ENCODE measurements at regions not wholly inside any gene's neighbourhood (a gene's known extent, or its start where the extent isn't known, plus 50 kb on each side); places are given as distances from the start of the nearest gene placed in this dataset.
A peak's percentile ranks its signal among the peaks of the same experiment; 100 is the strongest.

DNA sequence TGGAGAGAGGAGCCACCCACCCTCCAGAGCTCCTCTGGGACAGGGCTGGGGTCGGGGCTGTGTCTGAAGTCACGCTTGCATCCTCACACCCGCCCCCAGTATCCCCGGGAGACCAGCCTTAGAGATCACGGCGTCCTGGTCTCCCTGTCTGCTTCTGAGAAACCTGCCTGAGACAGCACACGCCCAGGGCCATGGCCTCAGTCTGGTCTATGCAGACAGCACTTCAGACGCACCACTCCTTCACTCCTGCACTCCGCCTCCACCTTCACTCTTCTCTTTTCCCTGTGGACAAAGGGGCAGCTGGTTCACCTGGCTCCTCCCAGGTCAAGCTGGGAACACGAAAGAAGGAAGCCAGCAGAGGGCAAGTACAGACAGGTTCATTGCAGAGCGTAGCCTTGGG is 248.0 kb upstream of the GSE1 start:
- no peak for DNase-seq (ENCODE audit: low read depth)
- CTCF ChIA-PET, result interaction anchor here (2.0 to 2.5 kb wide), 2 partner anchors 16 to 251 kb away, joined by 4 to 6 read pairs; no protein-coding TSS in a partner anchor
- H3K27me3 ChIP-seq (ENCODE audit: control insufficient read depth, insufficient read depth, low read length), result no peaks in the 10 kb centered on the region
- H3K4me3 ChIP-seq (ENCODE audit: low read depth, low read length), result no peak overlapping the region
- H3K36me3 ChIP-seq (ENCODE audit: control insufficient read depth, insufficient read depth, low read length), result no peaks in the 10 kb centered on the region
- POLR2A ChIA-PET, result no interaction called here
- TF ChIP-seq, protein P1, sequence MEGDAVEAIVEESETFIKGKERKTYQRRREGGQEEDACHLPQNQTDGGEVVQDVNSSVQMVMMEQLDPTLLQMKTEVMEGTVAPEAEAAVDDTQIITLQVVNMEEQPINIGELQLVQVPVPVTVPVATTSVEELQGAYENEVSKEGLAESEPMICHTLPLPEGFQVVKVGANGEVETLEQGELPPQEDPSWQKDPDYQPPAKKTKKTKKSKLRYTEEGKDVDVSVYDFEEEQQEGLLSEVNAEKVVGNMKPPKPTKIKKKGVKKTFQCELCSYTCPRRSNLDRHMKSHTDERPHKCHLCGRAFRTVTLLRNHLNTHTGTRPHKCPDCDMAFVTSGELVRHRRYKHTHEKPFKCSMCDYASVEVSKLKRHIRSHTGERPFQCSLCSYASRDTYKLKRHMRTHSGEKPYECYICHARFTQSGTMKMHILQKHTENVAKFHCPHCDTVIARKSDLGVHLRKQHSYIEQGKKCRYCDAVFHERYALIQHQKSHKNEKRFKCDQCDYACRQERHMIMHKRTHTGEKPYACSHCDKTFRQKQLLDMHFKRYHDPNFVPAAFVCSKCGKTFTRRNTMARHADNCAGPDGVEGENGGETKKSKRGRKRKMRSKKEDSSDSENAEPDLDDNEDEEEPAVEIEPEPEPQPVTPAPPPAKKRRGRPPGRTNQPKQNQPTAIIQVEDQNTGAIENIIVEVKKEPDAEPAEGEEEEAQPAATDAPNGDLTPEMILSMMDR (IDR thresholded peaks at IDR 0.05; ENCODE audit: insufficient read depth, low read depth, low read length), result no peak

DNA sequence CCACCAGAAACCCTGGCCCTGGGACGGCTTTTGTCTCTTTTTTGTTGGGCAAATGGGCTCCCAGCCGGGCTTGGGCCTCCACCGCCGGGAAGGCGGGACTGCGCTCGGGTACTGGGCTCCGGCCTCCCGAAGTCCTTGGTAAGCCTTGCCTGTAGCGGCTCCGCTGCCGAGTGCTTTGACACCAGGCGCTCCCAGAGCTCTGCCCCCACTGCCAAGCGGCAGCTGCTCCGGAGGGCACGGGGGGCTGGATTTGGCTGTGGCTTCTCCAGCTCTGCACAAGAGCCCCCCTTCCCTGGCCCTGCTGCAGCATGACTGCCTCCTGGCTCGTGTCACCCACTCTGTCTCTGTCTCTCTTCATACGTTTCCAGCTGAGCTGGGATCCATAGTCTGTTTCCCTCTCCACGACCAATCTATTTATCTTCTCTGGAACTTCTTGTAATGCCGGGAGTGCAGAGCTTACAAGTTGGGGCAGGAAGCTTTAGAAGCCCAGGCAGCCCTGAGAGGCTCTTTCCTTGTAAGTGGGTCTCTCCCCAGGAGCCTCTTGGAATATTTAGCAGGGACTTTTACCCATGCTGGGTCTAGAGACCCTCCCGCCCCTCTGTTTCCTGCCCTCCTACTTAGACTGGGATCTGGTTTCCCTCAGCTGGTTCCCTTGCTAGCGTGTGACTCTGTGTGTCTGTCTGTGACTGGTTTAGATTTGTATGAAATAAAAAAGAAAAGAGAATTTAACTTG is 246.9 kb upstream of the GSE1 start:
- POLR2A ChIA-PET, result no interaction called here

DNA sequence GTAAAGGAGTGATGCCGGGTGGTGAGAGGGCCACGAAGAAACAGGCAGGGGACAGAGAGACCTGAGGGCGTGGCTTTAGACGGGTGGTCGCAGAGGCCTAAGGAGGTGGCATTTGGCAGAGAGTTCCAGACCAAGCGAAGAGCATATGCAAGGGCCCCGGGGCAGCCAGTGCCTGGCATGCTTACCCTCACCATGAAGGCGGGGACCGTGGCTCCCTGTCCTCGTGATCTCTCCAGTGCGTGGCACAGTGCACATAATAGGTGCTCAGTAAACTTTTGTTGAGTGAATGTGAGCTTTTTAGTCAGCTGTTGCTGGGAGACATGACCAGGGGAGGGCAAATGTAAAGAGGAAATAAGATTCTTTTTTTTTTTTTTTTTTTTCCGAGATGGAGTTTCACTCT is 245.6 kb upstream of the GSE1 start:
- Histone ChIP-seq H3K36me3 (ENCODE audit: control insufficient read depth, insufficient read depth, low read length) (no peaks in the 10 kb centered on the region), H3K4me3 (ENCODE audit: low read depth, low read length) (no peak overlapping the region), H3K27me3 (ENCODE audit: control insufficient read depth, insufficient read depth, low read length) (no peaks in the 10 kb centered on the region)
- DNase-seq (ENCODE audit: low read depth), result no peak
- TF ChIP-seq, protein P1 (IDR thresholded peaks at IDR 0.05; ENCODE audit: insufficient read depth, low read depth, low read length), result no peak
- CTCF ChIA-PET, result interaction anchor here (1.8 kb wide), 1 partner anchor 114 kb away, joined by 3 read pairs; no protein-coding TSS in a partner anchor
- POLR2A ChIA-PET, result no interaction called here

More for the DNA sequence above, 246.9 kb upstream of the GSE1 start:
- Histone ChIP-seq H3K36me3 (ENCODE audit: control insufficient read depth, insufficient read depth, low read length) (no peaks in the 10 kb centered on the region), H3K27me3 (ENCODE audit: control insufficient read depth, insufficient read depth, low read length) (no peaks in the 10 kb centered on the region), H3K4me3 (ENCODE audit: low read depth, low read length) (no peak overlapping the region)
- CTCF ChIA-PET, result interaction anchor here (1.2 to 2.5 kb wide), 5 partner anchors 13 to 252 kb away, joined by 3 to 6 read pairs (median 4); no protein-coding TSS in a partner anchor
- DNase-seq (ENCODE audit: low read depth), result no peak
- TF ChIP-seq, protein P1 (IDR thresholded peaks at IDR 0.05; ENCODE audit: insufficient read depth, low read depth, low read length), result no peak

DNA sequence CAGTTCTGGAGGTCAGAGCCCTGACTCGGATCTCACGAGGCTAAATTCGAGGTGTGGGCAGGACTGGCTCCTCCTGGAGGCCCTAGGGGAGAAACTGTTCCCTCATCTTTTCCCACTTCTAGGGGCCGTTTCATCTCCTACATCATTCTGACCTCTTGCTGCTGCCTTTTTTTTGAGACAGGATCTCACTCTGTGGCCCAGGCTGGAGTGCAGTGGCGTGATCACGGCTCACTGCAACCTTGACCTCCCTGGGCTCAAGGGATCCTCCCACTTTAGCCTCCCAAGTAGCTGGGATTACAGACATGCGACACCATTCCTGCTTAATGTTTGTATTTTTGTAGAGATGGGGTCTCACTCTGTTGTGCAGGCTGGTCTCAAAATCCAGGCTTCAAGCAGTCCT is 244.1 kb upstream of the GSE1 start:
- ChIA-PET CTCF (interaction anchor here (0.8 to 4.2 kb wide), 8 partner anchors 11 to 254 kb away, joined by 3 to 24 read pairs (median 4); no protein-coding TSS in a partner anchor), POLR2A (no interaction called here)
- TF ChIP-seq, protein P1 (IDR thresholded peaks at IDR 0.05; ENCODE audit: insufficient read depth, low read depth, low read length), result no peak
- Histone ChIP-seq H3K27me3 (ENCODE audit: control insufficient read depth, insufficient read depth, low read length) (no peaks in the 10 kb centered on the region), H3K4me3 (ENCODE audit: low read depth, low read length) (no peak overlapping the region), H3K36me3 (ENCODE audit: control insufficient read depth, insufficient read depth, low read length) (no peaks in the 10 kb centered on the region)
- no peak for DNase-seq (ENCODE audit: low read depth)

DNA sequence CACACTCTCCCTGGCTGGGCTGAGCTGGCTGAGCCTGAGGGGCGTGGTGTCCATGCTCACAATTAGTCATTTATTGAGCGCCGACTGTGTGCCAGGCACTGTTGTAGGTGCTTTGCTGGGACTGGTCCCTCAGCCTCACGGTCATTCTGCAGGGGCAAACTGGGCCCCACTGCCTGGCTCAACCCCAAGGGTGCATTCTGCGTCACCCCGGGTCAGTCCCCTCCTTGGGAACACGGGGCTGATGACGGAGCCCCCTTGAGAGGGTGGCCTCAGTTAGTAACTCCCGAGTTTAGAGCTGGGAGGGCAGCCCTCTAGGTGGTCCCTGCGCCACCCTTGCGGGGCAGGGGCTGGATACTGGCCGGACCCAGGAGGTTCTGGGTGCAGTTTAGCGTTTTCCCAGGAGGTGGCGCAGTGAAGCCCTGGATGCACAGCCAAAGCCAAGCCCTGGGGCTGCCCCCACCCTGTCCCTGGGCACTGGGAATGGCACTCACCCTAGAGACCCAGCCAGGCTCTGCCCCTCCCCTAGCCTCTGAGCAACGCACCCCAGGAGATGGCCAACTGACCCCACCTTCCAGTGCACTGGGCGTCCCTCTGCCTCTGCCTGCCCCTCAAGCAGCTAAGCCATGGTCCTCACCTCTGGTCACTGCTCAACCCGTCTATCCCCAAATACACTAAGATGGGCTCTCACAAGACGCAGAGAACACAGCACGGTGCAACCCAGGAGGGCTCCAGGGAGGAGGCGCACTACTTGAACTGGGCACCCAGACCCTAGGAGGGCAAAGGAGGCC is 243.2 kb upstream of the GSE1 start:
- no peak for DNase-seq (ENCODE audit: low read depth)
- CTCF ChIA-PET, result interaction anchor here (0.7 to 4.2 kb wide), 17 partner anchors 8 to 255 kb away, joined by 3 to 24 read pairs (median 3); no protein-coding TSS in a partner anchor
- TF ChIP-seq, protein P1 (IDR thresholded peaks at IDR 0.05; ENCODE audit: insufficient read depth, low read depth, low read length), result peak; percentile 83
- POLR2A ChIA-PET, result interaction anchor here (0.5 kb wide), 2 partner anchors 179 to 283 kb away, joined by 4 to 5 read pairs; no protein-coding TSS in a partner anchor
- H3K4me3 ChIP-seq (ENCODE audit: low read depth, low read length), result no peak overlapping the region
- no peaks in the 10 kb centered on the region for H3K27me3 ChIP-seq (ENCODE audit: control insufficient read depth, insufficient read depth, low read length)
- H3K36me3 ChIP-seq (ENCODE audit: control insufficient read depth, insufficient read depth, low read length), result no peaks in the 10 kb centered on the region

Measured in BJ (cell line).